Activated CD8-positive, alpha-beta T cell treated with anti-CD3 and anti-CD28 coated beads for 36 hours (primary cell): ENCODE measurements at regions not wholly inside any gene's neighbourhood (a gene's known extent, or its start where the extent isn't known, plus 50 kb on each side); places are given as distances from the start of the nearest gene placed in this dataset.

ENCODE experiments used
- ATAC-seq: fragments of 200-7000 bp; cut with Tn5 transposase; one replicate; pipeline ENCODE4 v1.10.0; 2021; ENCODE audit warnings: mild to moderate bottlenecking, moderate library complexity
- CTCF ChIA-PET: fragments of 350-600 bp; sonication (Branson Sonifier 250); formaldehyde crosslinking; loops from one replicate; lab custom pipeline; 2021; ENCODE audit warnings: antibody characterized with exemption; lab: Charles Lee
- POLR2A ChIA-PET: fragments of 350-600 bp; sonication (Branson Sonifier 250); formaldehyde crosslinking; loops from one replicate; lab custom pipeline; 2021; ENCODE audit warnings: antibody characterized with exemption; lab: Charles Lee
- DNase-seq: peaks from one replicate; pipeline ENCODE4 v3.0.0-alpha.2; 2020
- H3K27ac Mint-ChIP-seq: one replicate; pipeline ENCODE4 v1.8.0; 2021; ENCODE audit warnings: mild to moderate bottlenecking, mixed read lengths
- H3K27me3 Mint-ChIP-seq: one replicate; pipeline ENCODE4 v1.8.0; 2021; ENCODE audit warnings: mixed read lengths
- H3K36me3 Mint-ChIP-seq: one replicate; pipeline ENCODE4 v1.8.0; 2021; ENCODE audit warnings: low read depth, mixed read lengths
- H3K4me1 Mint-ChIP-seq: one replicate; pipeline ENCODE4 v1.8.0; 2021; ENCODE audit warnings: low read depth, mixed read lengths
- H3K4me3 Mint-ChIP-seq: one replicate; pipeline ENCODE4 v1.8.0; 2021; ENCODE audit warnings: mild to moderate bottlenecking, moderate library complexity, mixed read lengths
- H3K9me3 Mint-ChIP-seq: one replicate; pipeline ENCODE4 v1.8.0; 2021; ENCODE audit warnings: mixed read lengths
- intact Hi-C: fragments of 100-400 bp; cut with micrococcal nuclease; formaldehyde crosslinking; loops from one replicate; pipeline ENCODE4 v1.10.0; 2022
- TF ChIP-seq, protein P1 (sequence below): fragments of 200-600 bp; IDR thresholded peaks from one replicate; pipeline ENCODE4 v1.8.0; 2022; ENCODE audit warnings: antibody characterized with exemption, mild to moderate bottlenecking

DNA sequence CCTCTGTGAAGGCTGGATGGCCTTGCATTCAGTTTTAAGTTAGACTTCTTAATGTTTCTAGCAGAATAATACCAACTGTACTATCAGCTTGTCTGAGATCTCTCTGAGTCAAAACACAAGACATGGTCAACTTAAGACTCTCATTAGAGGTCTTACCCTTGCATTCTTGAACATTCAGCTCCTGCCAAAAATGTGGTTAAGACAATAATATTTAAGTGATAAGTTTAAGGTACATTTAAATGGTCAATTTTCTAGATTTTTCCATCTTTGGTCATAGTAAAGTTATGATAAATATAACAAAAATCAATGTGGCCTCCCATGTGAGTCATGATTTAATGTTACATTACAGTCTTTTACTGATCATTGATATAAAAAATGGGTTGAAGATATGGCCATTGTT, 75.0 kb downstream of the NR2F1 start:
- Mint-ChIP-seq H3K4me1 (no peaks in the 10 kb centered on the region), H3K27me3 (no peaks in the 10 kb centered on the region), H3K36me3 (no peaks in the 10 kb centered on the region), H3K4me3 (no peak overlapping the region), H3K9me3 (no peaks in the 10 kb centered on the region), H3K27ac (no peak overlapping the region)
- DNase-seq = no peak
- intact Hi-C loops = no loop called here
- no peak for ATAC-seq
- TF ChIP-seq, protein P1, sequence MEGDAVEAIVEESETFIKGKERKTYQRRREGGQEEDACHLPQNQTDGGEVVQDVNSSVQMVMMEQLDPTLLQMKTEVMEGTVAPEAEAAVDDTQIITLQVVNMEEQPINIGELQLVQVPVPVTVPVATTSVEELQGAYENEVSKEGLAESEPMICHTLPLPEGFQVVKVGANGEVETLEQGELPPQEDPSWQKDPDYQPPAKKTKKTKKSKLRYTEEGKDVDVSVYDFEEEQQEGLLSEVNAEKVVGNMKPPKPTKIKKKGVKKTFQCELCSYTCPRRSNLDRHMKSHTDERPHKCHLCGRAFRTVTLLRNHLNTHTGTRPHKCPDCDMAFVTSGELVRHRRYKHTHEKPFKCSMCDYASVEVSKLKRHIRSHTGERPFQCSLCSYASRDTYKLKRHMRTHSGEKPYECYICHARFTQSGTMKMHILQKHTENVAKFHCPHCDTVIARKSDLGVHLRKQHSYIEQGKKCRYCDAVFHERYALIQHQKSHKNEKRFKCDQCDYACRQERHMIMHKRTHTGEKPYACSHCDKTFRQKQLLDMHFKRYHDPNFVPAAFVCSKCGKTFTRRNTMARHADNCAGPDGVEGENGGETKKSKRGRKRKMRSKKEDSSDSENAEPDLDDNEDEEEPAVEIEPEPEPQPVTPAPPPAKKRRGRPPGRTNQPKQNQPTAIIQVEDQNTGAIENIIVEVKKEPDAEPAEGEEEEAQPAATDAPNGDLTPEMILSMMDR = no peak
- POLR2A ChIA-PET = no interaction called here
- CTCF ChIA-PET = interaction anchor here (0.9 kb wide), 1 partner anchor 143 kb away, joined by 3 read pairs; no protein-coding TSS in a partner anchor

- DNase-seq (no peak), ATAC-seq (no peak)
- Mint-ChIP-seq H3K4me3 (no peak overlapping the region), H3K36me3 (no peaks in the 10 kb centered on the region), H3K4me1 (peaks cover 2% of the 10 kb centered on the region), H3K9me3 (no peaks in the 10 kb centered on the region), H3K27ac (no peak overlapping the region), H3K27me3 (no peaks in the 10 kb centered on the region)
- CTCF ChIA-PET = no interaction called here
- POLR2A ChIA-PET = no interaction called here
- intact Hi-C loops = no loop called here
- TF ChIP-seq, protein P1 = no peak
These were observed 71.7 kb downstream of the NR2F1 start for GRCh38 chr5:93654676-93655075.

GRCh38 chr5:93653716-93654115, 70.7 kb downstream of the NR2F1 start:
- intact Hi-C loops = no loop called here
- Mint-ChIP-seq H3K4me3 (no peak overlapping the region), H3K9me3 (no peaks in the 10 kb centered on the region), H3K4me1 (peaks cover 2% of the 10 kb centered on the region), H3K36me3 (no peaks in the 10 kb centered on the region), H3K27me3 (no peaks in the 10 kb centered on the region), H3K27ac (no peak overlapping the region)
- ATAC-seq (no peak), DNase-seq (no peak)
- TF ChIP-seq, protein P1 = no peak
- ChIA-PET POLR2A (no interaction called here), CTCF (no interaction called here)

DNA sequence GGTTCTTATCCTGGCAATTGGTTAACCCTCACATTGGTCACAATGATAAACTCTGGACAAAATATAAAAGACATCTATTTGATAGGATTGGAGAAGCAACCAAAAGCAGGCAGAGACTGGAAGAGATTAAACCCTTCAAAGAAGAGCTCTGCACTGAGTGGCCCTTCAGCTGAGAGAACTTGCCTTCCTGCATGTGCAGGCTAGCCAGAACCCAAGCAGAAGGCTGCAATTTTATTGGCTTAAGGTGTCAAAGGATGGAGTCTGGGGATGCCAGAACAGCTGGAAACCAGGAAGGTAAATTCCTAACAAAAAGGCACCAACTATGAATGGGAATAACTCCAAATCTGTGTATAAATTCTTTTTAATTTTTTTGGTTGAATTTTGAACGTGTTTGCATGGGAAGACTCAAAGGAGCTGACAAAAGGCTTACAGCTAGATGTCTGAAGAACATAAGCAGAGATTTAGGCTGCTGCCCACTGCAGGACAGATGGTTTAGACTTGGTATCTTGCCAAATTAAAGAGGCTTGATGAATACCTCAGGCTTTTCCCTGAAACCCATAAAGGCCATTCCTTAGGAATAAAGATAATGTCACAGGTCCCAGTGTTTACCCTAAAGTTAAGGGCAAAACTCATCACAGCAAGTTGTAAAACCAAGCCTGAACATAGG, 66.3 kb downstream of the NR2F1 start:
- H3K9me3 Mint-ChIP-seq = no peaks in the 10 kb centered on the region
- ChIA-PET CTCF (no interaction called here), POLR2A (no interaction called here)
- TF ChIP-seq, protein P1 = no peak
- no peak overlapping the region for H3K27ac Mint-ChIP-seq
- ATAC-seq (no peak), DNase-seq (no peak)
- no peak overlapping the region for H3K4me3 Mint-ChIP-seq
- no peaks in the 10 kb centered on the region for H3K27me3 Mint-ChIP-seq
- intact Hi-C loops = no loop called here
- H3K4me1 Mint-ChIP-seq = peaks cover 2% of the 10 kb centered on the region
- H3K36me3 Mint-ChIP-seq = no peaks in the 10 kb centered on the region

GRCh38 chr5:93644760-93645159, 61.7 kb downstream of the NR2F1 start:
- TF ChIP-seq, protein P1 = no peak
- CTCF ChIA-PET = no interaction called here
- Mint-ChIP-seq H3K36me3 (no peaks in the 10 kb centered on the region), H3K4me1 (no peaks in the 10 kb centered on the region), H3K27me3 (no peaks in the 10 kb centered on the region), H3K4me3 (no peak overlapping the region), H3K9me3 (no peaks in the 10 kb centered on the region), H3K27ac (no peak overlapping the region)
- DNase-seq (no peak), ATAC-seq (no peak)
- POLR2A ChIA-PET = no interaction called here
- intact Hi-C loops = no loop called here
